A549 (cell line): ENCODE measurements at regions not wholly inside any gene's neighbourhood (a gene's known extent, or its start where the extent isn't known, plus 50 kb on each side); places are given as distances from the start of the nearest gene placed in this dataset.

Source experiments
- ATAC-seq, 2 experiments: fragments of 200-7000 bp in 1 of 2; fragments of >200 bp in 1 of 2; cut with Nextera tagmentation in 1 of 2; cut with Tn5 transposase in 1 of 2; 3 replicates each; pipeline versions ENCODE4 v1.8.0 to v1.9.1; 2018 to 2020; ENCODE audit warnings: mild to moderate bottlenecking in 1 of 2, moderate library complexity in 1 of 2
- CTCF ChIA-PET: fragments of 300-600 bp; sonication (Branson Sonifier 250); formaldehyde crosslinking; extraction: SDS; loops from one replicate; lab custom pipeline; 2021; ENCODE audit warnings: antibody characterized with exemption, inconsistent platforms; lab: Yijun Ruan, JAX
- POLR2A ChIA-PET: fragments of 350-600 bp; formaldehyde crosslinking; extraction: SDS; loops from one replicate; lab custom pipeline; 2021; ENCODE audit warnings: antibody characterized with exemption, inconsistent platforms; lab: Yijun Ruan, JAX
- DNase-seq, 2 experiments: peaks; one replicate each; pipeline versions ENCODE4 v3.0.0 to v3.0.0-alpha.2; 2011 to 2016; ENCODE audit warnings: low read depth in 1 of 2, low spot score in 1 of 2
- FAIRE-seq: peaks from 2 replicates; lab custom pipeline; 2011; peaks lifted over from hg19 to GRCh38; lab: Jason Lieb, UNC
- H3K27ac ChIP-seq, 2 experiments: fragments of >200 bp; sonication (Bioruptor Twin); formaldehyde crosslinking; 3 replicates each; pipeline ENCODE4 v1.5.1; 2016 to 2017
- H3K4me1 ChIP-seq: fragments of >200 bp; sonication (Bioruptor Twin); formaldehyde crosslinking; 3 replicates; pipeline ENCODE4 v1.6.1; 2016
- H3K4me2 ChIP-seq: fragments of >200 bp; sonication (Bioruptor Twin); formaldehyde crosslinking; 3 replicates; pipeline ENCODE4 v1.6.1; 2016
- H3K4me3 ChIP-seq: fragments of >200 bp; sonication (Bioruptor Twin); formaldehyde crosslinking; 3 replicates; pipeline ENCODE4 v1.5.1; 2016
- H3K9me3 ChIP-seq: fragments of >200 bp; sonication (Bioruptor Twin); formaldehyde crosslinking; 3 replicates; pipeline ENCODE4 v1.6.1; 2016
- ATOH8 ChIP-seq: fragments of 250-450 bp; sonication (Bioruptor Pico); IDR thresholded peaks from 2 replicates; pipeline ENCODE4 v1.5.0; 2020; ENCODE audit warnings: low read depth, mild to moderate bottlenecking, moderate library complexity
- BCL3 ChIP-seq: fragments of >200 bp; sonication (Bioruptor Twin); formaldehyde crosslinking; IDR thresholded peaks from 3 replicates; pipeline ENCODE4 v1.6.1; 2016
- CEBPB ChIP-seq, 2 experiments: fragments of >200 bp in 1 of 2; sonication (Bioruptor Twin) in 1 of 2; formaldehyde crosslinking in 1 of 2; IDR thresholded peaks; 2 replicates each; pipeline ENCODE4 v1.6.1; 2012 to 2016
- CHD4 ChIP-seq: fragments of 200-600 bp; sonication (generic); IDR thresholded peaks from 2 replicates; pipeline ENCODE4 v1.6.1; 2016; ENCODE audit warnings: antibody characterized with exemption, mild to moderate bottlenecking, borderline replicate concordance
- EP300 ChIP-seq, 2 experiments: fragments of >200 bp; sonication (Bioruptor Twin); formaldehyde crosslinking; IDR thresholded peaks; 2 replicates in 1 of 2; 3 replicates in 1 of 2; pipeline ENCODE4 v1.6.1; 2016 to 2017
- FOXS1 ChIP-seq: fragments of 250-450 bp; sonication (Bioruptor Pico); IDR thresholded peaks from 2 replicates; pipeline ENCODE4 v1.5.0; 2020; ENCODE audit warnings: mild to moderate bottlenecking, moderate library complexity
- HOXA7 ChIP-seq: fragments of 250-450 bp; sonication (Bioruptor Pico); IDR thresholded peaks from 2 replicates; pipeline ENCODE4 v1.5.0; 2020; ENCODE audit warnings: mild to moderate bottlenecking, moderate library complexity
- MYC ChIP-seq: IDR thresholded peaks from 2 replicates; pipeline ENCODE4 v1.6.1; 2012; ENCODE audit warnings: mild to moderate bottlenecking, inconsistent platforms, low read length, improper control_type of control experiment, borderline replicate concordance
- NFE2L2 ChIP-seq: fragments of 150-350 bp; conservative IDR thresholded peaks from 2 replicates; pipeline ENCODE4 v1.6.1; 2014; ENCODE audit warnings: low read length
- RAD21 ChIP-seq, 2 experiments: fragments of >200 bp in 1 of 2; sonication (Bioruptor Twin) in 1 of 2; formaldehyde crosslinking in 1 of 2; IDR thresholded peaks in 1 of 2; conservative IDR thresholded peaks in 1 of 2; 2 replicates in 1 of 2; 3 replicates in 1 of 2; pipeline ENCODE4 v1.6.1; 2012 to 2018; ENCODE audit warnings: inconsistent platforms in 1 of 2
- RARB ChIP-seq: fragments of 250-450 bp; sonication (Bioruptor Pico); IDR thresholded peaks from 2 replicates; pipeline ENCODE4 v1.8.0; 2021; ENCODE audit warnings: mild to moderate bottlenecking, moderate library complexity
- RCOR1 ChIP-seq: fragments of 150-350 bp; IDR thresholded peaks from 2 replicates; pipeline ENCODE4 v1.6.1; 2014; ENCODE audit warnings: antibody characterized with exemption, low read length, low read depth
- REST ChIP-seq: fragments of 200-600 bp; sonication (generic); IDR thresholded peaks from 2 replicates; pipeline ENCODE4 v1.6.1; 2016; ENCODE audit warnings: antibody characterized with exemption, mild to moderate bottlenecking, moderate library complexity
- RFX5 ChIP-seq: fragments of 450-650 bp; IDR thresholded peaks from 2 replicates; pipeline ENCODE4 v1.7.1; 2014; ENCODE audit warnings: antibody characterized with exemption, mild to moderate bottlenecking, moderate library complexity
- RNF2 ChIP-seq: fragments of 200-600 bp; sonication (generic); IDR thresholded peaks from 2 replicates; pipeline ENCODE4 v1.6.1; 2016; ENCODE audit warnings: low read depth, mild to moderate bottlenecking, antibody characterized with exemption, moderate library complexity, borderline replicate concordance
- SMC3 ChIP-seq: fragments of >200 bp; sonication (Bioruptor Twin); formaldehyde crosslinking; IDR thresholded peaks from 3 replicates; pipeline ENCODE4 v1.6.1; 2018; ENCODE audit warnings: inconsistent platforms
- SREBF2 ChIP-seq: fragments of 450-650 bp; IDR thresholded peaks from 2 replicates; pipeline ENCODE4 v1.6.1; 2014; ENCODE audit warnings: mild to moderate bottlenecking, moderate library complexity
- USF2 ChIP-seq: fragments of 450-650 bp; IDR thresholded peaks from 2 replicates; pipeline ENCODE4 v1.6.1; 2014; ENCODE audit warnings: antibody characterized with exemption
- ZC3H11A ChIP-seq: fragments of 450-650 bp; IDR thresholded peaks from 2 replicates; pipeline ENCODE4 v1.6.1; 2014; ENCODE audit warnings: antibody characterized with exemption, mild to moderate bottlenecking
- ZFP36 ChIP-seq: fragments of 450-650 bp; IDR thresholded peaks from 2 replicates; pipeline ENCODE4 v1.6.1; 2014; ENCODE audit warnings: borderline replicate concordance; ENCODE audit not compliant: partially characterized antibody
- ZSCAN20 ChIP-seq: fragments of 250-450 bp; sonication (Bioruptor Pico); IDR thresholded peaks from 2 replicates; pipeline ENCODE4 v1.8.0; 2022; ENCODE audit warnings: mild to moderate bottlenecking, moderate library complexity
- WGBS: methylation state at CpG from one replicate; pipeline ENCODE4 v1.1.6; 2017; ENCODE audit errors: missing lambda C conversion rate; 5-methylcytosine and 5-hydroxymethylcytosine counted together
- TF ChIP-seq, protein P1 (sequence below): fragments of >200 bp; sonication (Bioruptor Twin); formaldehyde crosslinking; IDR thresholded peaks from 2 replicates; pipeline ENCODE4 v1.6.1; 2016
- TF ChIP-seq, protein P2 (sequence below): IDR thresholded peaks from 2 replicates; pipeline ENCODE4 v1.6.1; 2012

DNA sequence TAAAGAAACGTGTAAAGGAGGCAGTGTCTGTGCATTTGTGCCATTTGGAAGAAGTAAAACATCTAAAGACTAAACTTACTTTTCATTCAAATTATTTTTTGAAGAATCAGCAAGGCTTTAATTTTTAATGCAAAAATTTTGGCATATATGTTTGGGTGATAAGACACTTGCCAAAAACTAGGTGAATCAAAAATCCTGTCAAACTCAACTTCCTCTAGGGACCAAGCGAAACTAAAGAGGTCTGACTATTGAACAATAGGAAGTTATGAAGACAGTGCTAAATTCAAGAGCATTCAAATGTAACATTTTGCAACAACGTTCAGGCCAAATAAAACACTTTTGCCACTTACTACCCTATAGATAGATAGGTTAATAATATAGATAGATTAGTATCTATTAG is 306.1 kb downstream of the NOL4 start:
- TF ChIP-seq RFX5 (no peak), RAD21 (conservative IDR thresholded peaks at IDR 0.05 in 1 of 2, IDR thresholded peaks at IDR 0.05 in 1 of 2) (no peak), RCOR1 (no peak), ZSCAN20 (CRISPR knock-in tag) (no peak), REST (no peak), CEBPB (IDR thresholded peaks at IDR 0.05) (no peak), USF2 (no peak), CHD4 (no peak), RARB (CRISPR knock-in tag) (no peak), MYC (no peak)
- TF ChIP-seq, protein P1, sequence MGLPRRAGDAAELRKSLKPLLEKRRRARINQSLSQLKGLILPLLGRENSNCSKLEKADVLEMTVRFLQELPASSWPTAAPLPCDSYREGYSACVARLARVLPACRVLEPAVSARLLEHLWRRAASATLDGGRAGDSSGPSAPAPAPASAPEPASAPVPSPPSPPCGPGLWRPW = no peak
- TF ChIP-seq, all 56 proteins: peak for 0
- no peak overlapping the region for H3K4me3 ChIP-seq
- H3K27ac ChIP-seq = no peak overlapping the region
- FAIRE-seq (no peak), DNase-seq (no peak), ATAC-seq (no peak)
- CTCF ChIA-PET = no interaction called here
- H3K9me3 ChIP-seq = no peaks in the 10 kb centered on the region
- no peak overlapping the region for H3K4me2 ChIP-seq
- H3K4me1 ChIP-seq = no peaks in the 10 kb centered on the region
- WGBS = 1% methylated on average over 3 of the region's 3 CpGs
- POLR2A ChIA-PET = no interaction called here

DNA sequence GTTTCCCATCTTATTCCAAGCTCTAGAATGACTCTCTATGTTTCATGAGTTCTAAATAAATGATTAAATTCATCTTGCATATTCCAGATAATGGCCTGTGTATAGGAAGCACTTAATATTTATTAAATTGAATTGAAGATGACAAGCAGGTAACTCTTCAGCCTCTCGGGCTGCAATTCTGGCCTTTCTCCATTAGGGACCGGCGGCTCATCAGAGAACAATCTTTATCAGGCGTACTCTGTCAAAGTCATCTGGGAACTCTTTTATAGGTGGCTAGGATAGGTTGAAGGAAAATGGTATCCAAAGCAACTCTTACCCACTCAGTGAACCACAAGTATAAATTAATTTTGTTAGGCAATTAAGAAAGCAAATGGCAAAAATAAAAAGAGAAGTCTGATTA is 308.5 kb downstream of the NOL4 start:
- no peak for ATAC-seq
- 28% methylated on average over 4 of the region's 4 CpGs for WGBS
- H3K27ac ChIP-seq = no peak overlapping the region
- no peaks in the 10 kb centered on the region for H3K4me1 ChIP-seq
- POLR2A ChIA-PET = no interaction called here
- TF ChIP-seq NFE2L2 (no peak), ATOH8 (no peak)
- TF ChIP-seq, protein P1 = no peak
- TF ChIP-seq, all 56 proteins: peak for 0
- no peak for FAIRE-seq
- DNase-seq = no peak
- CTCF ChIA-PET = no interaction called here
- Histone ChIP-seq H3K9me3 (no peaks in the 10 kb centered on the region), H3K4me3 (no peak overlapping the region), H3K4me2 (no peak overlapping the region)

GRCh38 chr18:33914399-33914798 is 310.3 kb downstream of the NOL4 start:
- FAIRE-seq (no peak), DNase-seq (no peak), ATAC-seq (no peak)
- H3K4me3 ChIP-seq = no peak overlapping the region
- TF ChIP-seq ATOH8 (no peak), ZC3H11A (no peak), RFX5 (no peak), BCL3 (no peak), SMC3 (no peak), ZFP36 (no peak), MYC (no peak), HOXA7 (no peak), FOXS1 (CRISPR knock-in tag) (no peak), SREBF2 (no peak), EP300 (IDR thresholded peaks at IDR 0.05) (no peak), RNF2 (no peak)
- TF ChIP-seq, protein P2, sequence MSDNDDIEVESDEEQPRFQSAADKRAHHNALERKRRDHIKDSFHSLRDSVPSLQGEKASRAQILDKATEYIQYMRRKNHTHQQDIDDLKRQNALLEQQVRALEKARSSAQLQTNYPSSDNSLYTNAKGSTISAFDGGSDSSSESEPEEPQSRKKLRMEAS = no peak
- TF ChIP-seq, protein P1 = no peak
- POLR2A ChIA-PET = no interaction called here
- no peaks in the 10 kb centered on the region for H3K9me3 ChIP-seq
- CTCF ChIA-PET = no interaction called here
- H3K4me2 ChIP-seq = no peak overlapping the region
- no peaks in the 10 kb centered on the region for H3K4me1 ChIP-seq
- no peak overlapping the region for H3K27ac ChIP-seq
